Ovary (tissue), 7 donors: ENCODE measurements at regions not wholly inside any gene's neighbourhood (a gene's known extent, or its start where the extent isn't known, plus 50 kb on each side); places are given as distances from the start of the nearest gene placed in this dataset.

Experiments
- DNase-seq, 5 donors: peaks; one replicate each; pipeline ENCODE4 v3.0.0-alpha.2; 2019 to 2020
- H3K27ac ChIP-seq, 2 donors: fragments of 200-600 bp; one replicate each; pipeline versions ENCODE4 v1.5.1 to v1.8.0; 2019 to 2022
- H3K27me3 ChIP-seq: fragments of 200-600 bp; one replicate; pipeline ENCODE4 v1.8.0; 2022
- H3K36me3 ChIP-seq: fragments of 200-600 bp; sonication (generic); one replicate; pipeline ENCODE4 v1.5.1; 2019
- H3K4me1 ChIP-seq: one replicate; pipeline ENCODE4 v1.8.1; 2013; ENCODE audit warnings: mild to moderate bottlenecking, moderate library complexity; ENCODE audit not compliant: insufficient read depth
- H3K4me3 ChIP-seq: fragments of 200-600 bp; sonication (generic); one replicate; pipeline ENCODE4 v1.5.1; 2017
- H3K9me3 ChIP-seq, 2 donors: fragments of 200-600 bp in 1 of 2; sonication (generic) in 1 of 2; one replicate each; pipeline versions ENCODE4 v1.5.1 to v1.8.1; 2013 to 2019; ENCODE audit warnings: mild to moderate bottlenecking in 1 of 2, moderate library complexity in 1 of 2
- EP300 ChIP-seq: sonication (generic); formaldehyde crosslinking; IDR thresholded peaks from one replicate; pipeline ENCODE4 v1.6.1; 2017; ENCODE audit warnings: antibody characterized with exemption
- POLR2A ChIP-seq: fragments of 450-650 bp; IDR thresholded peaks from one replicate; pipeline ENCODE4 v1.6.1; 2017; ENCODE audit warnings: antibody characterized with exemption, mild to moderate bottlenecking, moderate library complexity
- WGBS, 3 donors: extraction: QIAGEN DNeasy Blood & Tissue Kit in 1 of 3; methylation state at CpG; one replicate each; pipeline versions ENCODE4 v1.1.5 to v1.1.7; 2013 to 2017; 5-methylcytosine and 5-hydroxymethylcytosine counted together
- intact Hi-C, 4 donors: fragments of 100-400 bp; cut with DNase I; formaldehyde crosslinking; loops; one replicate each; pipeline versions ENCODE4 v1.11.0 to v1.15.1; 2022 to 2023
- TF ChIP-seq, protein P1 (sequence below), 3 donors: fragments of 450-650 bp in 2 of 3; fragments of 200-600 bp in 1 of 3; IDR thresholded peaks; one replicate each; pipeline versions ENCODE4 v1.5.1 to v1.8.0; 2016 to 2022; ENCODE audit warnings: antibody characterized with exemption in 3 of 3, mild to moderate bottlenecking in 1 of 3
- donor health status: DM: no; HTN: no; CAD: no; lungs with moderate emphysema.
- donor health status: DM: no; HTN: no; CAD: no.
- donor health status: Bipolar disorder and iron deficiency.
- donor health status: DM: no; HTN: no; CAD: no.
- donor health status: DM: yes; HTN: yes; CAD: no.

DNA sequence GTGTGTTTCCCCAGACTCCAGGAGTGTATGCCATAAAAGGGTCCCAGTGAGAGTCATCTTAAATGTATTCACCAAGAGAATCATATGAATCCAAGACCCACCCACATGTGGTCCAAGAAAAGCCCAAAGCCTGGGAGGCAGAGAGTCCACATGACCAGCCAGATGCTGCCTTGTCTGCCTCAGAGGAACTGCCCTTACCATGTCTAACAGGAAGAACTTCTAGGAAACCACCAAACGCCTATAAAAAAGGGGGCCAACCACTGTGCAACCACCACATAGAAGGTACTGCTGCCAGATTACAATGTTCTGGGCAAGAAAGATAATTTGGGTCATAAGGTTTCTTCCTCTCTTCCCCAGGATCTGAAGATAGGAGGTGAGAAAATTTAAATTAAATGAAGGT lies 129.8 kb upstream of the SLC24A2 start:
- no peak for TF ChIP-seq EP300
- TF ChIP-seq, protein P1, sequence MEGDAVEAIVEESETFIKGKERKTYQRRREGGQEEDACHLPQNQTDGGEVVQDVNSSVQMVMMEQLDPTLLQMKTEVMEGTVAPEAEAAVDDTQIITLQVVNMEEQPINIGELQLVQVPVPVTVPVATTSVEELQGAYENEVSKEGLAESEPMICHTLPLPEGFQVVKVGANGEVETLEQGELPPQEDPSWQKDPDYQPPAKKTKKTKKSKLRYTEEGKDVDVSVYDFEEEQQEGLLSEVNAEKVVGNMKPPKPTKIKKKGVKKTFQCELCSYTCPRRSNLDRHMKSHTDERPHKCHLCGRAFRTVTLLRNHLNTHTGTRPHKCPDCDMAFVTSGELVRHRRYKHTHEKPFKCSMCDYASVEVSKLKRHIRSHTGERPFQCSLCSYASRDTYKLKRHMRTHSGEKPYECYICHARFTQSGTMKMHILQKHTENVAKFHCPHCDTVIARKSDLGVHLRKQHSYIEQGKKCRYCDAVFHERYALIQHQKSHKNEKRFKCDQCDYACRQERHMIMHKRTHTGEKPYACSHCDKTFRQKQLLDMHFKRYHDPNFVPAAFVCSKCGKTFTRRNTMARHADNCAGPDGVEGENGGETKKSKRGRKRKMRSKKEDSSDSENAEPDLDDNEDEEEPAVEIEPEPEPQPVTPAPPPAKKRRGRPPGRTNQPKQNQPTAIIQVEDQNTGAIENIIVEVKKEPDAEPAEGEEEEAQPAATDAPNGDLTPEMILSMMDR (IDR thresholded peaks at IDR 0.05) = no peak
- no peak for TF ChIP-seq POLR2A
- H3K4me3 ChIP-seq = no peak overlapping the region
- no peak overlapping the region for H3K27ac ChIP-seq
- no peaks in the 10 kb centered on the region for H3K36me3 ChIP-seq
- WGBS, 3 donors = 73 to 83% (median 81%) methylated on average over 1 of the region's 1 CpG
- H3K27me3 ChIP-seq = no peaks in the 10 kb centered on the region
- H3K4me1 ChIP-seq = no peaks in the 10 kb centered on the region
- no peak for DNase-seq
- intact Hi-C loops = no loop called here
- no peaks in the 10 kb centered on the region for H3K9me3 ChIP-seq

DNA sequence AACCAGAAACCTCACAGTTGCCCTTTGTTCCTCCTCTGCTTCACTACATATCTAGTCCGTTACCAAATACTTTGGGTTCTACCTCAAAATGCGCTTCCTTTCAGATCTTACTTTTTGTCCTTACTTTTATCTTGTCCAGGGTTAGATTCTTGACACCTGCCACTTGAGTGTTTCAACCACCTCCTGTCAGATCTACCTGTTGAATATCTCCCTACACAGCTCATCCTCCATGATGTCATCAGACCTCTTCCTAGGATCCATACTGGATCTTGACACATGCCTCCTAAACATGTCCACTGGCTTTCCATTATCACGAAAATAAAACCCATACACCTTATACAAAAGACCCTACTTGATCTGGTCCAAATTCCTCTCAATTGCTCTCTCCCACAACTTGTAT lies 125.2 kb upstream of the SLC24A2 start:
- intact Hi-C loops = no loop called here
- DNase-seq = no peak
- H3K36me3 ChIP-seq = no peaks in the 10 kb centered on the region
- WGBS, 3 donors = 91 to 97% (median 94%) methylated on average over 3 of the region's 3 CpGs
- no peaks in the 10 kb centered on the region for H3K4me1 ChIP-seq
- no peak overlapping the region for H3K4me3 ChIP-seq
- TF ChIP-seq EP300 = no peak
- TF ChIP-seq POLR2A = no peak
- TF ChIP-seq, protein P1 (IDR thresholded peaks at IDR 0.05) = no peak
- no peaks in the 10 kb centered on the region for H3K27me3 ChIP-seq
- H3K27ac ChIP-seq = no peak overlapping the region
- no peaks in the 10 kb centered on the region for H3K9me3 ChIP-seq

DNA sequence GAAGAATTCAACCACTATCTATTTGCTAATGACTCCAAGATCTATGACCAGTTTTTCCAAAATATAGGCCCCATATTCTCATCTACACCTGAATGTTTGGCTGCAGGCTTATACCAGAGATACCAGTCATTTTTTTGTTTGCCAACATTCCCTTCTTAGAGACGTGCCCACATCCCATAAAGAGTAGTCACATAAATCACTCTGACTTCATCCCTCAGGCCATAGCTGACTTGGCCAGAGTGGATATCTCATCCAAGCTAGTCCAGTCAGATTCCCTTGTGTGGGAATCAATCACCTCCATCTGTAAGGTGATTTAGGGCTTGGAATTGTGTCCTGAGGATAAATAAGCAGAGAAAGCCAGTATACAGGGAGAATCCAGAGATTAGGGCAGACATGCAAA lies 124.3 kb upstream of the SLC24A2 start:
- DNase-seq = no peak
- H3K9me3 ChIP-seq = no peaks in the 10 kb centered on the region
- H3K27ac ChIP-seq = no peak overlapping the region

GRCh38 chr9:19903076-19903475 lies 114.2 kb upstream of the SLC24A2 start:
- no peak for DNase-seq
- intact Hi-C loops = no loop called here
- no peaks in the 10 kb centered on the region for H3K27me3 ChIP-seq
- no peak overlapping the region for H3K4me3 ChIP-seq
- WGBS, 3 donors = 71 to 87% (median 81%) methylated on average over 5 of the region's 5 CpGs
- no peaks in the 10 kb centered on the region for H3K36me3 ChIP-seq
- H3K9me3 ChIP-seq = no peaks in the 10 kb centered on the region
- TF ChIP-seq, protein P1 (IDR thresholded peaks at IDR 0.05) = no peak
- TF ChIP-seq EP300 = no peak
- TF ChIP-seq POLR2A = no peak
- H3K4me1 ChIP-seq = no peaks in the 10 kb centered on the region
- no peak overlapping the region for H3K27ac ChIP-seq

More for the DNA sequence above, 124.3 kb upstream of the SLC24A2 start:
- 57 to 61% (median 61%) methylated on average over 1 of the region's 1 CpG for WGBS, 3 donors
- Histone ChIP-seq H3K4me1 (no peaks in the 10 kb centered on the region), H3K27me3 (no peaks in the 10 kb centered on the region), H3K4me3 (no peak overlapping the region), H3K36me3 (no peaks in the 10 kb centered on the region)
- intact Hi-C loops = no loop called here
- no peak for TF ChIP-seq EP300
- TF ChIP-seq, protein P1 (IDR thresholded peaks at IDR 0.05) = no peak
- no peak for TF ChIP-seq POLR2A

DNA sequence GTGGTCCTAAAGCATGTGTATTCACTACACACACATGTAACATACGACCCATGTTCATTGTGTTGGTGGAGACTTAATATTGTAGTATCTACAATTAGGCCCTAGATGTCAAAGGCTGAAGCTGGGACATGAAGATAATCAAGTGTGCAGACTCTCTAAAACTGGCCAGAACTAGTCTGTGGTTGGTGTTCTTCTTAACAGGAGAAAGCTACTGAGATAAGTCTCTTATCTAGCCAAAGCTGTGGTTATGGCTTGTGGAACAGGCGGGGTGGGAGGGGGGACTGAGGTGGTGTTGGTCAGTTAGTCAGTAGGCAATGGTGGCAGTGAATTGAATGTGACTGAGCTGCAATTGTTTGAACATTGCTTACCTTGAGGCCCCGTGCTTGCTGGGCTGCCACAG lies 112.7 kb upstream of the SLC24A2 start:
- H3K4me1 ChIP-seq = no peaks in the 10 kb centered on the region
- intact Hi-C loops = no loop called here
- no peak for TF ChIP-seq EP300
- H3K4me3 ChIP-seq = no peak overlapping the region
- no peaks in the 10 kb centered on the region for H3K9me3 ChIP-seq
- no peaks in the 10 kb centered on the region for H3K36me3 ChIP-seq
- DNase-seq = no peak
- H3K27me3 ChIP-seq = no peaks in the 10 kb centered on the region
- WGBS, 3 donors = 89 to 92% (median 92%) methylated on average over 3 of the region's 3 CpGs
- H3K27ac ChIP-seq = no peak overlapping the region
